Ovary (tissue), 3 donors: ENCODE measurements at regions not wholly inside any gene's neighbourhood (a gene's known extent, or its start where the extent isn't known, plus 50 kb on each side); places are given as distances from the start of the nearest gene placed in this dataset.

ENCODE experiments used
- CTCF ChIP-seq, 3 donors: fragments of 450-650 bp in 2 of 3; fragments of 200-600 bp in 1 of 3; IDR thresholded peaks; one replicate each; pipeline versions ENCODE4 v1.5.1 to v1.8.0; 2016 to 2022; ENCODE audit warnings: antibody characterized with exemption in 3 of 3, mild to moderate bottlenecking in 1 of 3
- POLR2A ChIP-seq: fragments of 450-650 bp; IDR thresholded peaks from one replicate; pipeline ENCODE4 v1.6.1; 2017; ENCODE audit warnings: antibody characterized with exemption, mild to moderate bottlenecking, moderate library complexity
- donor health status: DM: no; HTN: no; CAD: no.

- no peak for TF ChIP-seq CTCF (IDR thresholded peaks at IDR 0.05)
- no peak for TF ChIP-seq POLR2A
Observed at GRCh38 chr16:85380905-85381737, 232.0 kb upstream of the GSE1 start.
